ENCODE measurements at regions not wholly inside any gene's neighbourhood (a gene's known extent, or its start where the extent isn't known, plus 50 kb on each side); places are given as distances from the start of the nearest gene placed in this dataset.

GRCh38 chr21:27570306-27570868 is 603.5 kb upstream of the ADAMTS5 start:
- no peak for TF ChIP-seq CTCF (IDR thresholded peaks at IDR 0.05; ENCODE audit: insufficient read depth in 1 of 2, low read depth in 1 of 2, low read length in 1 of 2, severe bottlenecking in 1 of 2, unreplicated experiment in 1 of 2)
- Mint-ChIP-seq H3K27ac (ENCODE audit: unreplicated experiment) (no peak overlapping the region), H3K36me3 (ENCODE audit: insufficient read depth, unreplicated experiment) (no peaks in the 10 kb centered on the region), H3K9me3 (ENCODE audit: unreplicated experiment) (no peaks in the 10 kb centered on the region), H3K27me3 (ENCODE audit: insufficient read depth, unreplicated experiment) (peaks cover 4% of the 10 kb centered on the region), H3K4me3 (ENCODE audit: unreplicated experiment) (no peak overlapping the region), H3K4me1 (ENCODE audit: low read depth, unreplicated experiment) (no peaks in the 10 kb centered on the region)
- Histone ChIP-seq H3K4me3 (ENCODE audit: low read depth, low read length) (no peak overlapping the region), H3K4me1 (no peaks in the 10 kb centered on the region), H3K27me3 (replicated peaks; ENCODE audit: control insufficient read depth, insufficient read depth, low read length) (no peaks in the 10 kb centered on the region), H3K9me3 (no peaks in the 10 kb centered on the region), H3K36me3 (ENCODE audit: control insufficient read depth, insufficient read depth, low read length) (no peaks in the 10 kb centered on the region)
- DNase-seq, result no peak
- intact Hi-C loops (cut with micrococcal nuclease; ENCODE audit: unreplicated experiment), result no loop called here
- ChIA-PET POLR2A (no interaction called here), CTCF (no interaction called here)
- BruUV-seq (replicated peaks), result no TSS peak

GRCh38 chr21:27569831-27570230 is 602.9 kb upstream of the ADAMTS5 start:
- no peak overlapping the region for H3K4me3 Mint-ChIP-seq (ENCODE audit: unreplicated experiment)
- Histone ChIP-seq H3K27me3 (replicated peaks; ENCODE audit: control insufficient read depth, insufficient read depth, low read length) (no peaks in the 10 kb centered on the region), H3K4me1 (no peaks in the 10 kb centered on the region), H3K36me3 (ENCODE audit: control insufficient read depth, insufficient read depth, low read length) (no peaks in the 10 kb centered on the region), H3K9me3 (no peaks in the 10 kb centered on the region), H3K4me3 (ENCODE audit: low read depth, low read length) (no peak overlapping the region)
- no peaks in the 10 kb centered on the region for H3K4me1 Mint-ChIP-seq (ENCODE audit: low read depth, unreplicated experiment)
- no TSS peak for BruUV-seq (replicated peaks)
- no peaks in the 10 kb centered on the region for H3K9me3 Mint-ChIP-seq (ENCODE audit: unreplicated experiment)
- no peak for TF ChIP-seq CTCF (IDR thresholded peaks at IDR 0.05; ENCODE audit: insufficient read depth in 1 of 2, low read depth in 1 of 2, low read length in 1 of 2, severe bottlenecking in 1 of 2, unreplicated experiment in 1 of 2)
- no peak for DNase-seq
- ChIA-PET CTCF (no interaction called here), POLR2A (no interaction called here)
- no peak overlapping the region for H3K27ac Mint-ChIP-seq (ENCODE audit: unreplicated experiment)
- intact Hi-C loops (cut with micrococcal nuclease; ENCODE audit: unreplicated experiment), result loop anchor here (10.0 kb wide), 1 partner anchor 485 kb away; no protein-coding TSS in a partner anchor
- H3K36me3 Mint-ChIP-seq (ENCODE audit: insufficient read depth, unreplicated experiment), result no peaks in the 10 kb centered on the region
- peaks cover 4% of the 10 kb centered on the region for H3K27me3 Mint-ChIP-seq (ENCODE audit: insufficient read depth, unreplicated experiment)

GRCh38 chr21:27569091-27569490 is 602.2 kb upstream of the ADAMTS5 start:
- Histone ChIP-seq H3K4me3 (ENCODE audit: low read depth, low read length) (no peak overlapping the region), H3K27me3 (replicated peaks; ENCODE audit: control insufficient read depth, insufficient read depth, low read length) (no peaks in the 10 kb centered on the region), H3K36me3 (ENCODE audit: control insufficient read depth, insufficient read depth, low read length) (no peaks in the 10 kb centered on the region), H3K9me3 (no peaks in the 10 kb centered on the region), H3K4me1 (no peaks in the 10 kb centered on the region)
- BruUV-seq (replicated peaks), result no TSS peak
- intact Hi-C loops (cut with micrococcal nuclease; ENCODE audit: unreplicated experiment), result loop anchor here (10.0 kb wide), 1 partner anchor 486 kb away; no protein-coding TSS in a partner anchor
- Mint-ChIP-seq H3K4me1 (ENCODE audit: low read depth, unreplicated experiment) (no peaks in the 10 kb centered on the region), H3K36me3 (ENCODE audit: insufficient read depth, unreplicated experiment) (no peaks in the 10 kb centered on the region), H3K27ac (ENCODE audit: unreplicated experiment) (no peak overlapping the region), H3K27me3 (ENCODE audit: insufficient read depth, unreplicated experiment) (peaks cover 3% of the 10 kb centered on the region), H3K4me3 (ENCODE audit: unreplicated experiment) (no peak overlapping the region), H3K9me3 (ENCODE audit: unreplicated experiment) (no peaks in the 10 kb centered on the region)
- no peak for DNase-seq
- CTCF ChIA-PET, result no interaction called here
- TF ChIP-seq CTCF (IDR thresholded peaks at IDR 0.05; ENCODE audit: insufficient read depth in 1 of 2, low read depth in 1 of 2, low read length in 1 of 2, severe bottlenecking in 1 of 2, unreplicated experiment in 1 of 2), result no peak
- POLR2A ChIA-PET, result no interaction called here

Measured in Caco-2 (cell line).